GM18861 (cell line): ENCODE measurements at regions not wholly inside any gene's neighbourhood (a gene's known extent, or its start where the extent isn't known, plus 50 kb on each side); places are given as distances from the start of the nearest gene placed in this dataset.
"Not testable (repeated sequence)": the region's sequence is repeated elsewhere in the genome, so short reads cannot be mapped to it uniquely, and the experiment has no call there.

Source experiments
- ATAC-seq: cut with Tn5 transposase; IDR thresholded peaks from one replicate; pipeline ENCODE4 v1.9.1; 2021; ENCODE audit not compliant: unreplicated experiment

DNA sequence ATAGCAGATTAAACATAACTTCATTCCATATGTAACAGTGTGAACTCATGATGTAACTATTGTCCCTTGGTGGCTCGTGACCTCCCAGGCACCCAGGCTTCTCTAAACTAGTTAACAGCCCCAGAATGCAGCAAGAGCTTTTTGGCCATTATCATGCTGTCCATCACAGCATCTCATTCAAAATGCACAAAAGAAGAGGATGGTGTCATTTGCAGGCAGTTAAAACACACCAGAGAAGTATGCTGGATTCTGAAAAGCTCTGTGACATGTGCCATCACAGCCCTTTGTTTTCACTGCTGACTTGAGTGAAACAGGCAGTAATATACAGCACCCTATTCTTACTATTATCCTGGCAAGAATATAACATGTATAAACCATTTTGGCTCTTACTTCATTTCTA, 117.6 kb upstream of the CHMP2B start:
- ATAC-seq, result no peak

DNA sequence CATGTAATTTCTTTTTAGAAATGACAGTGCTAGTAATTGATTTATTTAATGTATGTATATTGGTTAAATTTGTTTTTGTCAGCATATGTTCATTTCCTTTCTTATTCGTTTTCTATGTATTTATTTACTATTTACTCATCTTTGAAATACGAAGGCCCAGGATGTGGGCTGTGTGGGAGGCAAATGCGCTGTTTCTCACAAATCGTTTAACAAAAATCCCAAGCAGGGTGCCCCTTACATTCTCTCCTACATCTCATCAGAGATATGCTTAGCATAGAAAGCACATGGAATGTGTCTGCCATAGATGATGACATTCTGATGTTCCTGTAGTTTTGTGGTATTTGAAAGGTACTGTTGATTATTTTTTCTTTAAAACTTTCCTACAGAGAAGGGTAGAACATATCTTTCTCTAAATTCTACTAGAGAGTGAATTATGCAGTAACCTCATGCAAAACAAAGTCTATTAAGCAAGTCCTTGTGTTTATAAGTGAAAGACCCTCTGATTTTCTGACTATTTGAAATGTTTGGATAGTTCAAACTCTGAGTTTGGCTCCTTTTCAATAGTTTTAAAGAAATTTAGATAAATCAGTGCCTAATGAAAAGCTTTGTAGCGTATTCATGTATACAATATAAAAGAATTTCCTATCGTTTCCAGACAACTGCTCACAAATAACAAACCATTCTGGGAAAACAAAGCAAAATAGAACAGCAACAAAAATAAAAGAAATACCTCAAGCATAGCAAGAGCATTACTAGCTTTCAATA, 111.1 kb upstream of the VGLL3 start:
- ATAC-seq, result no peak

DNA sequence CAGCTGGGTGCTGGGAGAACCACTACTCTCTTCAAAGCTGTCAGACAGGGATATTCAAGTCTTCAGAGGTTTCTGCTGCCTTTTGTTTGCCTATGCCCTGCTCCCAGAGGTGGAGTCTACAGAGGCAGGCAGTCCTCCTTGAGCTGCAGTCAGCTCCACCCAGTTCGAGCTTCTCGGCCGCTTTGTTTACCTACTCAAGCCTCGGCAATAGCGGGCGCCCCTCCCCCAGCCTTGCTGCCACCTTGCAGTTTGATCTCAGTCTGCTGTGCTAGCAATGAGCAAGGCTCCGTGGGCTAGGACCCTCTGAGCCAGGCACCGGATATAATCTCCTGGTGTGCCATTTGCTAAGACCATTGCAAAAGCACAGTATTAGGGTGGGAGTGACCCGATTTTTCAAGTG, 106.8 kb upstream of the VGLL3 start:
- ATAC-seq, result not testable (repeated sequence)

DNA sequence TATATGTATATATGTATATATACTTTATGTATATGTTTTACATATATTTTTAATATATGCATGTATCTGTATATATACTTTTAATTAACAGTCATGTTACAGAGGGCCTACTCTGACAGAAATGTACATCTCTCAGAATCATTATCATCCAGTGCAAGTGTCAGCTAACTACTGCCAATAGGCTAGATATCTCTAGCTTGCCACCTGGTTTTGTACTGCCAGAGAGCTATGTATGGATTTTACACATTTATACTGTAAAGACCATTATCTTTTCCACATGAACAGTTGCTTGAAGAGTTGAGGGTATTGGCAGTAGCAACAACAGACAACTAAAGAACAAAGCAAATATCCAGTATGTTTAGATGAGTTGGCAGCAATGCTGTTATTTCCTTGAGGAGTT, 99.7 kb upstream of the VGLL3 start:
- no peak for ATAC-seq

DNA sequence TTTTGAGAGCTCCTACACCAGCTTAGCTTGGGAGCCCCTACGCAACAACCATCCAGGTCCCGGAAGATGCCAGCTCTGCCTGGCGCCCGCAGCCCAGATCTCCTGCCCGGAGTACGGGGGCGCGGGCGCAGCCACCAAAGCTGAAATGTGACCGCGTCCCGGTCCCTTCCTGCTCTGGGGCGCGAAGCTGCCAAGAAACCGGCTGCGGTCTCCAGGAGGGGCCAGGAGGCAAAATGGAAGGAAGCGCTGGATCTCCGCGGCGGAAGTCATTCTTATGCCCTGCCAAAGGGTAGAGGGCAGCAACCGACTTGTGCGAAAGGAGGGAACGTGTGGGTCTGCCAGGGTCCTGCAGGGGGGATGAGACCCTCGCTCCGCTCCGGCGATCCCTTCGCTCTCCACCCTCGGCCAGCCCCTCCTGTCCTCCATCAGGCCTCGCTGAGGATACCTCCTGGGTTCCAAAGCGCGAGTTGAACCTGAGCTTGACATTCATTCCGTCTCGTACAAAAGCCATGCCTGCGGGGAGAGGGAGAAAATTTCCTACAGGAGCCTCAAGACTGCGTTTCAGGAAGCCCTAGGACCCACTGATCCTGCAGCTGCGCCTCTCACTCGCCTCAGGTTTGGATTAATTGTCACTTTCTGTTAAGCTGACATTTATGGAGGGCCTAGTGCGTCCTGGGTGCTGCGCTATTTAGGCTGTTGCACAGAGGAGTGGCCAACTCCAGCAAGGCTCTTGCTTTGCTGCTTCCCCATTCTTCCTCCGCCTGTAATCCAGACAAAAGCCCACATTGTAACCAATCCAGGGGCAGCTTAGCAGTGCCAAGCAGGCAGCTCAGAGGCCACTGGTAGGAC, 98.3 kb upstream of the VGLL3 start:
- no peak for ATAC-seq

DNA sequence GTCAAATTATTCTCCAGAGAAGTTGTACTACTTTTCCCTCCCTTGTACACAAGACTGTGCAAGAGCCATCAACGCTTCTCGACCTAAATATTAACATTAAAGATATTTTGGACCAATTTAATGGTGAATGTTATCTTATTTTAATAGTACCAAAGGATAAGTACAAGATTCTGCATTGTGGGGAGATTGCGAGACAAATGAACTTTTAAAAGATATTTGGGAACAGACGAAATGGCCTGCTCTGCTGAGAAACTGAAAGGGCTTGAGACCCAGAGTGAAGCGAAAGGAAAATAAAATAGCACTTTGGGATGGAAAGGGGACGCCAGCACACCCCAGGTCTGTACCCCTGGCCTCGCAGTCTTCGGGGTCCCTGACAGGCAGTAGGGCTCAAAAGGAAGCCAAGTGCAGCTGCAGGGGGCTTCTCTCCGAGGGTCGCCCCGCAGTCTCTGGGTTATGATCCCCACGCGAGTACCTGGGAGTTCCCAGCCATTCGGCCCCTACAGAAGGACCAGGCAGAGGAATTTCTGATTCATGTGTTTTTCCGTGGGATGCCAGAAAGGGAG, 97.6 kb upstream of the VGLL3 start:
- no peak for ATAC-seq

DNA sequence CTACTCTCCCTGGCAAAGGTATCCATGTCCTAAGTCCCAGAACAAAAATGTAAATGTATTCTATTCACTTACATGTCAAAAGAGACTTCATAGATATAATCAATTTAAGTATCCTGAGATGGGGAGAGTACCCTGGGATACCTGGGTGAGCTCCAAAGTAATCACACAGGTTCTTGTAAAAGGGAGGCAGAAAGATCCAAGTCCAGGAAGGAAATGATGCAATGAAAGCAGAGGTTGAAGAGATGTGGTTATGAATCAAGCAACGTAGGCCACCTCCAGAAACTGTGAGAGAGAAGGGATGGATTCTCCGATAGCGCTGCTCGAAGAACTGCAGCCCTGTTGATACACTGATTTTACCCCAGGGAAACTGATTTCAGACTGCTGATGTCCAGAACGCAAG, 93.9 kb upstream of the VGLL3 start:
- ATAC-seq, result no peak

DNA sequence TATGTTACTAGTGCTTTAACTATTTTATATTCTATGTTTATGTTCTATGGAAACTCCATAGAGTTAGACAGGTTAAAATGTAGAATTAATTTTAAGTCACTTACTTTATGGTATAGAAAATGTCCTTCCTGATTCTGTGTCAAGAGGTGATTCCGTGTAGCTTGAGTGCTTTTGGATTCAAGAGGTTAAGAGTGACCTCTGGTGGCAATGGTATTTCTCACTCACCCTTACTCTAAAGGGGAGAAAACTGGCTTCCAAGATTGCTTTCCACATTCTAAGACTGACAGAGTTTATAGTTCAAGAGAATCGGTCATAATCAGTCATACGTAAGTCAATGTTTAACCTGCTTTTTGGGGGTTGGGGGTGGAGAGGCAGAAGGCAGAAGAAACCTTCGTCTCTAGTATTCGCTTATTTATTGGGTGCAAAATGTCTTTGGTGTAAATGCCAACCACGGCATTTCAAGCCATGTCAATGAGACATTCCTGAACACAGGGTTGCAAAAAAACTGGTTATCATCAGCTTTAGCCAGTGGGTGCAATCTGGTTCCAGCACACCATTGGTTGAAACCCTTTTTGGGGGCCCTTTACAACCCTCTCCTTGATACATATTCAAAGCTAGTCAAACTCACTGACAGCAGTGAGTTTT, 92.0 kb upstream of the VGLL3 start:
- peak; percentile 68 for ATAC-seq

DNA sequence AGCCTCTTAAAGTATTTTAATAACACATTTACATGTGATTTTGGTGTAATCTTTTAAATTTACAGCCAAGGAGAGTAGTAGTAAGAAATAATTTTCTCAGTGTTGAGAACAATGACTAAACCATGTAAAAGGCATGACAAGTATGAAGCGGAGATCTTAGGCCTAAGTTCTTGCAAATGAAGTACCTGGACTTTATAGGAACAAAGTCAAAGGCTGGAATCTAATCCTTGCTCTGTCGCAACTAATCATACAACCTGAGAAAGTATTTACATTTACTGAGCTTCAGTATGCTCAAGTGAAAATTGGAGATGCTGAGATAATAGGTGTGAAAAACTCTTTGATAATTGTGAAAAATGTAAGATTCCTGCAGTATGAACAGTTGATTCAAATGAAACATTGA, 86.4 kb upstream of the VGLL3 start:
- ATAC-seq, result no peak

DNA sequence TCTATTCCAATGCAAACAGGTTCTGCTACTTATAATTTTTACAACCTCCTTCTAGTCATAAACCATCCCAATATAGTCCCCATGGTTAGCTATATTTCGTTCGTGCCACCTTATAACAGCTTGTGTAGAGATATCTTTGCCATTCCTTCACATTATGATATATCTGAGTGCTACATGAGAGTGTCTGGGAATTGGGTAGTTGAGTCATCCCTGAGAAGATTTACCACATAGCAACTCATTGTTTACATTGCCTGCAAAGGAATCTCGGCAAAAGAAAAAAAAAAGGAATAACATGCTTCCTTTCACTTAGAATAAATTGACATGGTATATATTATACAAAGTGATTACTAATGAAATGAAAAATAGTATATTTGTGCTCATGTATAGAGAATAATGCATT, 86.0 kb upstream of the VGLL3 start:
- ATAC-seq, result no peak

DNA sequence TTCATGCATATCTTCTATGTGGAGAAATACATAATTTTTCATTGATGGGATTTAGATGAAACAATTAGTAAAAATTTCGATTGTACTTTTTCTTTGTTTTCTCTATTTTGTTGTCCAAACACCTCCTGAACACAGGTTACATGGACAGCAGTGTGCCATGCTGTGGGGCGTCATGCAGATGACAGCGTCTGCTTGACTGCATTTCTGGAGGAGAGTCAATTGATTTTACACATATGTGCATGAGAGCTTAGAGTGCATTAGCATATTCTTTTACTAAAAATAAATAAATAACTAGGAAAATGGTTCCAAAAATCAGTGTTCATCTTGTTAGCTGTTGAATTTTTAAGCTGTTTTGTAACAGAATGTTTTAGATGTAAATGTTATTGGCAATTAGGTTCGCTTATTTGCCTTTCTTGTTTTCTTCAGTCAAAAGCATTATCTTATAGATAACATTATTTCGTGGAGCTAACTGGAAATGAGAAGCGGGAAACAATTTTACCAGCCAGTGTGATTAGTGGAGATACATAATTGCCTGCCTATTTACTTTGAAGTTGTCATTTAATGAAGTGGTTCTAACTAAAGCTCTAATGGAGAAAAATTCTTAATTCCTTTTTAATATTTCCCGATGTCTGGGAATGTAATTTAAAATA, 82.7 kb upstream of the VGLL3 start:
- ATAC-seq, result no peak

DNA sequence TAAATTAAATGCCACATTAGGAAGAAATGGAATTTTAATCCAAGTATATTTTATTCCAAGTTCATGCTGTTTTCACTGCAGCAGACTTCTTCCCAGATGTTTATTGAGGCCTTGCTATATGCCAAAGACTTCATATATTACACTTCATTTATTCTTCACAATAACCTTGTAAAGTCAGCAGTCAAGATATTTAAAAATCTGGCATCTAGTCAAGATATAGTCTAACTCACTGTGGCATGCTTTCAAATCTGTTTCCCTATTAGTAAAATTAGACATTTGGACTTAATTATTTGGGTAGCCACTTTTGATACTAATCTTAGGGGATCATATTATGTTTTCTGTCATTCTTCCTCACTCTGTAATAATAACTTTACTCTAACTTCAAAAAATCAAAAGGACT, 81.5 kb upstream of the VGLL3 start:
- no peak for ATAC-seq

DNA sequence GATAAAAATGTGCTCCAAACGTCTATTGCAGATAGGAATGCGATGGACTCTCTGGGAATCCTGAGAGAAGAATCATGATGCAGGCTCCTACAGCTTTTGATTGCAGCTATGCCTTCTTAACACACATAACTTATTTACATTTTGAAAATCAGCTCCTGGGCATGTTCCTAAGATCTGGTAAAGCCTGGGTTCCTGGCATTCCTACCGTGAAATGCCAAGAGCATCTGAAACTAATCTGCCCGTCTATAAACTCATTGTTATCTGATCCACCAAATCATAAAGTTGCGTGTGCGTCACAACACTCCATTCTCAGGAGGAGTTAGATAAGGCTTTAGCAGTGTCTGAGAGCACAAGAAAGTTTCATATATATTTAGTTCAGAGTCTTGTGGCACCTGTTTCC, 79.0 kb upstream of the VGLL3 start:
- ATAC-seq, result no peak

DNA sequence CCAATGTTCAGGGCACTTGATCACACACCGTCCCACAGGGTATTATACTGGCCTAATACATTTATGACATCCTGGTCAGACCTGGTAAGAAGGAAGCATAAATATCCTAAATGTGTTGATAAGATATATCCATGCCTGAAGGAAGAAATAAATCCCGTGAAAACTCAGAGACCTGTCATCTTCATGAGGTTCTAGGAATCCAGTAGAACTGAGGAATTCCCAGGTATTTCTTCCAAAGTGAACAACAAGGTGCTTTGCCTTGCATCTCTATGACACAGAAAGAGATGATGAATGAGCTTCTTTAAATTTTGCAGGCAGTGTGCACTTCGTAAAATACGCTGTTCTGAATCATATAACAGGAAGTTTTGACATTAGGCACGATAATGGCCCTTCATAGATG, 78.1 kb upstream of the VGLL3 start:
- ATAC-seq, result no peak

DNA sequence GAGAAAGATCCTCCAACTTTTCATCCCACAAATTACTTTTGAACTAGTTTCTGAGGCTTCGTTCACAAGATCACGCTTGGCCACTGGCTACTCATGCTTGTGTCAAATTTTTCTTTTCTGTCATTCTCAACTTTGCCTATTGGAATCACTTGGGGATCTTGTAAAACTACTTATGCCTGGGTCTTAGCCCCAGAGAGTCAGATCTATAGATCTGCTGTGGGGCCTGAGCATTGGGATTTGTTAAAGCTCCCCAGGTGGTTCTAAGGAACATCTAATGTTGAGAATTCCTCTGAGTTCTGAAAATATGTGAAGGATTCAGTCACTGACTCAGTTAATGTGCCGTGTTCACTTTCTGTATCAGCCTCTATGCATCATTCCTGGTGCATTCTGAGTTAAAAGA, 71.7 kb upstream of the VGLL3 start:
- ATAC-seq, result no peak

DNA sequence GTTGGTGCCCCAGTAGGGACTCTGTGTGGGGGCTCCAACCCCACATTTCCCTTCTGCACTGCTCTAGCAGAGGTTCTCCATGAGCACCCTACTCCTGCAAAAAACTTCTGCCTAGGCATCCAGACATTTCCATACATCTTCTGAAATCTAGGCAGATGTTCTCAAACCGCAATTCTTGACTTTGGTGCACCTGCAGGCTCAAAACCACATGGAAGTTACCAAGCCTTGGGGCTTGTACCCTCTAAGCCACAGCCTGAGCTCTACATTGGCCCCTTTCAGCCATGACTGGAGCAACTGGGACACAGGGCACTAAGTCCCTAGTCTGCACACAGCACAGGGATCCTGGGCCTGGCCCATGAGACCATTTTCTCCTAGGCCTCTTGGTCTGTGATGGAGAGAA, 66.5 kb upstream of the VGLL3 start:
- ATAC-seq, result no peak

DNA sequence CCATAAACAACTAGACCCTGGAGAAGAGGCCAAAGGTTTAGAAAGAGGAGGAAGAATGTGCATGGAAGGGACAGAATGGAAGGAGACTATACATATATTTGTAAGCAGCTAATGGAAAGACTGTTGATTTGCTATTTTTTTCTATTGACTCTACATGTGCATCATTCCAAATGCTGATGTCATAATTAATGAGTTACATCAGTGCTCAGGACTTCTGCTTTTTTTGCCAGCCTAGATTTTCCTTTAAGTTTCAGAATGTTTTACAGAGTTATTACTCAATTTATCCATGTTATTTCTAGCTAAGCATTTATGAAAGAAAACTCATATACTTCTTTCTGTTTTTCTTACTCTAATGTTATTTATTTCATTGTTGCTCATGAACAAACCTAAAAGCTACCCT, 62.6 kb upstream of the VGLL3 start:
- ATAC-seq, result no peak

DNA sequence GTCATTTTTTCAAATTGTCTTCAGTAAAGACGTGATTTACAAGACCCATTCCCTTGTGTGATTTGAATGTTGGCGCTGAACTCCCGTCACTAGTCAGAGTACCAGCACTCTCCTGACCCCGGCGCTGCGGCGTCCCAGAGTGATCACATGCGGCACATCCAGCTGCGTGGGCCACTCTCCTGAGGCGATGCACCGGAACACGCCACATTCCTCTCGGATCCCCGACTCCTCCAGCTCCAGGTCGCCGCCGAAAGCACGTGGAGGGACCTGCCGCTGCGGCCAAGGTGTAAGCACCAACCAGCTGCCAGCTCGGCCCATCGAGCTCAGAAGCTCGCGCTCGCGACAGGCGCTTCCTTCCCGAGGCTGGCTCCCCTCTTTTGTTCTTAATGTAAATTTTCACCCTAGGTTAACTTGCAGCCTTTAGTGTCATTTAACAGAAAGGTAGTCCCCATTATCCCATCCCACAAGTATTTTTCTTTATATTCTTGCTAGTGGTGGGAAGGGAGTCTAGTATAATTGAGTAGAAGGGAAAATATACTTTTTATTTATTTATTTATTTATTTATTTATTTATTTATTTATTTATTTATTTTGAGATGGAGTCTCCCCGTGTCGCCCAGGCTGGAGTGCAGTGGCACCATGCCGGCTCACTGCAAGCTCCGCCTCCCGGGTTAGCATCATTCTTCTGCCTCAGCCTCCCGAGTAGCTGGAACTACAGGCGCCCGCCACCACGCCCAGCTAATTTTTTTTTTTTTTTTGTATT, 61.7 kb upstream of the VGLL3 start:
- ATAC-seq, result no peak

DNA sequence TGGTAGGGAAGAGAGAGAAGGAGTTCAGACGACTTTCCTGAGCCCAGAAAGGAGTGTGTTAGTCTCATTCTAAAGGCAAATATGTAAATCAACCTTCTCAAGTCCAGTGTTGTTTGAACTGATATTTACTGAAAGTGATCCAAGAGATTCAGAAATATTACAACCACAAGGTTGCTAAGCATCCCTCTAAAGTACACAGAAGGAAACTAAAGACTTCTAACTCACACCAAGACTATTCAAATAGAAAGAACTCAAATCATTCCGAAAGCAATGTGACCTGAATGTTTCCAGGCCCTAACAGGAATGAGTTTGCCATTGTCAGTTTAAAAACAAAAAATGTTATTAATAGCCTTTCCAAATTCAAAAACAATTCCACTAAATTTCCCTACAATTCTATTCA, 56.9 kb upstream of the VGLL3 start:
- no peak for ATAC-seq

DNA sequence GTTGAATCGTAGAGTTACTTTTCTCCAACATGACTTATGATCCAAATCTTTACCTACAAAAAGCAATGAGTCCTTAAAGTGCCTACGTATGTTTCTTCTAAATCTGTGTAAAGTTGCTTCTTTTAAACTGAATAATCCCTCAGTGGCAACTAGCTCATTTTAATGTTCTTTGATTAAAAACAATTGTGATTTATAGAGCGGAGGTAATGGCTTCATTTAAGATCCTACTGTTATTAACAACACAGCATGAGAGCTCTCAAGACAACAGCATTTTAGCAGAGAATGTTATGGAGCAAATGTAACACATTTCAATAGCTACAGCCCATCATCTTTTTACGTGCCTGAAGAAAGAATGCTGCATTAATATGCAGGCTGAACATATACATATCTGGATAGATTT, 55.3 kb upstream of the VGLL3 start:
- ATAC-seq, result no peak

DNA sequence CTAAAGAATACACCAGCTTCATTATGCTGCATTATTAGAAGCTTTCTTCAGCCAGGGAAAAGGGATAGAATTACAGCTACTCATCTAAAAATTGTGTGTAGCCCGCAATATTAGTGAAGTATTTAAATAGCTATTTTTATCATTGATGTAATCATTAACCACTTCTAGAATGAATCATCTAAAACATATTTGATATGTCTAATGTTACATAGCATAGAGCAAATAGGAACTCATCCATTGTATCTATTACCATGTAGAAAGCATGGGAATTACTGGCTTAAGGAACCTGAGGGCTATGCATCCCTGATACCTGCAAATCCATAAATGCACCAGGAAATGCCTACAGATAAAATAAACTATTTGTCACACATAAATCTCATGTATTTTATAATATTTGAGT, 54.5 kb upstream of the VGLL3 start:
- ATAC-seq, result no peak
